Progenitor cell of endocrine pancreas (in vitro differentiated cells): ENCODE measurements at regions not wholly inside any gene's neighbourhood (a gene's known extent, or its start where the extent isn't known, plus 50 kb on each side); places are given as distances from the start of the nearest gene placed in this dataset.

ENCODE experiments used
- DNase-seq: peaks from one replicate; pipeline ENCODE4 v3.0.0; 2021; ENCODE audit warnings: low spot score; ENCODE audit not compliant: unreplicated experiment
- H3K27ac Mint-ChIP-seq: 2 replicates; pipeline ENCODE4 v1.8.0; 2021; ENCODE audit warnings: mild to moderate bottlenecking, moderate library complexity, mixed read lengths
- H3K27me3 Mint-ChIP-seq: 2 replicates; pipeline ENCODE4 v1.8.0; 2021; ENCODE audit warnings: mixed read lengths
- H3K36me3 Mint-ChIP-seq: 2 replicates; pipeline ENCODE4 v1.8.0; 2022; ENCODE audit warnings: mixed read lengths; ENCODE audit not compliant: insufficient read depth
- H3K4me1 Mint-ChIP-seq: 2 replicates; pipeline ENCODE4 v1.8.0; 2021; ENCODE audit warnings: low read depth, mixed read lengths
- H3K4me3 Mint-ChIP-seq: 2 replicates; pipeline ENCODE4 v1.8.0; 2021; ENCODE audit warnings: low read depth, mild to moderate bottlenecking, moderate library complexity, mixed read lengths
- H3K9me3 Mint-ChIP-seq: 2 replicates; pipeline ENCODE4 v1.8.0; 2021; ENCODE audit warnings: low read depth, mixed read lengths
- TF ChIP-seq, protein P1 (sequence below): fragments of 200-600 bp; sonication (generic); IDR thresholded peaks from one replicate; pipeline ENCODE4 v1.5.0; 2021; ENCODE audit warnings: antibody characterized with exemption, mild to moderate bottlenecking; ENCODE audit not compliant: unreplicated experiment

DNA sequence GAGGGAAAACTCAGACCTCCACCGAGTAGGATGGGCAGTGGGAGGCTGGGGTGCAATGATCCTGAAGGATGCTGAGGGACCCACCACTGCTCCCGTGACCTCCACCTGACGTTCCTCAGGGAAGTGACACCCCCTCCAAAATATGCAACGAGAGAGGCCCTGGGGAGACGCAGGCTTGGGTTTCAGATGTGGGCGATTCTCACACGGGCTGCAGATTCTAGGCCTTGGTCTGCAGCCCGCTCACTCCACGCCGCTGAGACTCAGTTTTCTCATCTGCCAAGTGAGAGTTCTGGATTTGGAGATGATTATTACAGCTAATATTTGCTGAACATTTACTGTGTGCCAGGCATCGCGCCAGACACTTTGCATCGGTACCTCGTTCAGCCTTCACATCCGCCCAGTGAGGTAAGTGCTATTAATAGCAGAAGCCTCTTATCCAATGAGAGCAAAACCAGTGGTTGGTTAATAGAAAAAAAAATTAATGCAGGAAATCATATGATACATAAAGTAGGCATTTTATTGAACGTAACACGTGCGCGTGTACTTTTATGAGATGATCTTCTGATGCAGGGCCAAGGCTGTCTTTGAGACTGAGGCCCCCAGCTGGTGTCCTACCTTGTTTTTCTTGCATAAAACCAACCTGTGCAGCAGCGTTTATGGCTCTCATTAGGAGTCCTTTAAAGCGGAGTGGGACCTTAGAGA lies 102.0 kb upstream of the RUNX3 start:
- no peak for DNase-seq
- H3K27me3 Mint-ChIP-seq = peaks cover 12% of the 10 kb centered on the region
- H3K4me1 Mint-ChIP-seq = no peaks in the 10 kb centered on the region
- no peaks in the 10 kb centered on the region for H3K36me3 Mint-ChIP-seq
- H3K4me3 Mint-ChIP-seq = no peak overlapping the region
- TF ChIP-seq, protein P1, sequence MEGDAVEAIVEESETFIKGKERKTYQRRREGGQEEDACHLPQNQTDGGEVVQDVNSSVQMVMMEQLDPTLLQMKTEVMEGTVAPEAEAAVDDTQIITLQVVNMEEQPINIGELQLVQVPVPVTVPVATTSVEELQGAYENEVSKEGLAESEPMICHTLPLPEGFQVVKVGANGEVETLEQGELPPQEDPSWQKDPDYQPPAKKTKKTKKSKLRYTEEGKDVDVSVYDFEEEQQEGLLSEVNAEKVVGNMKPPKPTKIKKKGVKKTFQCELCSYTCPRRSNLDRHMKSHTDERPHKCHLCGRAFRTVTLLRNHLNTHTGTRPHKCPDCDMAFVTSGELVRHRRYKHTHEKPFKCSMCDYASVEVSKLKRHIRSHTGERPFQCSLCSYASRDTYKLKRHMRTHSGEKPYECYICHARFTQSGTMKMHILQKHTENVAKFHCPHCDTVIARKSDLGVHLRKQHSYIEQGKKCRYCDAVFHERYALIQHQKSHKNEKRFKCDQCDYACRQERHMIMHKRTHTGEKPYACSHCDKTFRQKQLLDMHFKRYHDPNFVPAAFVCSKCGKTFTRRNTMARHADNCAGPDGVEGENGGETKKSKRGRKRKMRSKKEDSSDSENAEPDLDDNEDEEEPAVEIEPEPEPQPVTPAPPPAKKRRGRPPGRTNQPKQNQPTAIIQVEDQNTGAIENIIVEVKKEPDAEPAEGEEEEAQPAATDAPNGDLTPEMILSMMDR = no peak
- H3K9me3 Mint-ChIP-seq = no peaks in the 10 kb centered on the region
- no peak overlapping the region for H3K27ac Mint-ChIP-seq

DNA sequence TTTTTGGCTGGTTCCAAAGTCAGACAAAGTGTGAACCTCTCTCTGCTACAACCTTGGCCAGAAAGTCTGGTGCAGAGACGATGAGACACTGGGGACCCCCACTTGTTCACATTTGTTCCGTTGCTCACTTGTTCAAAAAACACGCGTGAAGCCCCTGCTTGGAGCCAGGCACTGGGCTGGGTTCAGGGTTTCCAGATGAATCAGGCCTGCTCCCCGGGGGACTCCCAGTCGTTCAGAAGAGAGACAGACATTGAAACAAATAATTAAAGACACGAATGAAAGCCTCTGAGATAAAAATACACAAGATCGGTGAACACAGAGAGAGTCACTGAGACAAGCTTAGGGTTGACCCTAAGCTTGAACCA lies 101.5 kb upstream of the RUNX3 start:
- no peak overlapping the region for H3K4me3 Mint-ChIP-seq
- TF ChIP-seq, protein P1 = no peak
- H3K27ac Mint-ChIP-seq = no peak overlapping the region
- no peaks in the 10 kb centered on the region for H3K36me3 Mint-ChIP-seq
- no peaks in the 10 kb centered on the region for H3K4me1 Mint-ChIP-seq
- no peaks in the 10 kb centered on the region for H3K9me3 Mint-ChIP-seq
- peaks cover 12% of the 10 kb centered on the region for H3K27me3 Mint-ChIP-seq
- DNase-seq = no peak

DNA sequence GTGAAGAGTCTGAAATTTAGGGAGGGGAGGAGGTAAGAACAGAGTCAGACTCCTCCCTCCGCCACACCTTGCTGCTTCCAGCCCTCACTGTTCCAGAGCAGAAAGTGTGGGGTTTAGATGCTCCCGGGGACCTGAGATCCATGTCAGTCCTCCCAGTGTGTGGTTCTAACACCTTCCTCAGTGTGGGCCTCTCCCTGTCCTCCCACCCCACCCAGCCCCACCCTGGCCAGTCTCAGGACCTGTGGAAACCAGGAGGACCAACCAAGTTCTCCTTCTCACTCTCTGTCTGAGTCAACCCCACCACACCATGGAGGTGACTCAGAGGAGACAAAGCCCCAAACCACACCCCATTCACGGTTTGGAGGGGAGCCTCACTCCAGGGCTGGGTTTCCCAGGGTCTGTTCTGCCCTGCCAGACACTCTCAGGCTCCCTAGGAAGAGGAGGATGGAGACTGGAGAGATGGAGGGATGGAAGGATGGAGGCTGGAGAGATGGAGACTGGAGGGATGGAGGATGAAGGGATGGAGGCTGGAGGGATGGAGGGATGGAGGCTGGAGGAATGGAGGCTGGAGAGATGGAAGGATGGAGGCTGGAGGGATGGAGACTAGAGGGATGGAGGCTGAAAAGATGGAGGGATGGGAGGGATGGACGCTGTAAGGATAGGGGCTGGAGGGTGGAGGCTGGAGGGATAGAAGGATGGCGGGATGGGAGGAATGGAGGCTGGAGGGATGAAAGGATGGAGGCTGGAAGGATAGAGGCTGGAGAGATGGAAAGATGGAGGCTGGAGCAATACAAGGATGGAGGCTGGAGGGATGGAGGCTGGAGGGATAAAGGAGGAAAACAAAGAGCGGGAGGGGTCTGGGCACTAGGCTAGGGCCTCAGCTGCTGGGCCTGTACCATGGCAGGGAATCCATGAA lies 100.9 kb upstream of the RUNX3 start:
- Mint-ChIP-seq H3K27me3 (peaks cover 12% of the 10 kb centered on the region), H3K27ac (no peak overlapping the region), H3K9me3 (no peaks in the 10 kb centered on the region), H3K36me3 (no peaks in the 10 kb centered on the region), H3K4me3 (no peak overlapping the region), H3K4me1 (no peaks in the 10 kb centered on the region)
- DNase-seq = no peak
- TF ChIP-seq, protein P1 = no peak

DNA sequence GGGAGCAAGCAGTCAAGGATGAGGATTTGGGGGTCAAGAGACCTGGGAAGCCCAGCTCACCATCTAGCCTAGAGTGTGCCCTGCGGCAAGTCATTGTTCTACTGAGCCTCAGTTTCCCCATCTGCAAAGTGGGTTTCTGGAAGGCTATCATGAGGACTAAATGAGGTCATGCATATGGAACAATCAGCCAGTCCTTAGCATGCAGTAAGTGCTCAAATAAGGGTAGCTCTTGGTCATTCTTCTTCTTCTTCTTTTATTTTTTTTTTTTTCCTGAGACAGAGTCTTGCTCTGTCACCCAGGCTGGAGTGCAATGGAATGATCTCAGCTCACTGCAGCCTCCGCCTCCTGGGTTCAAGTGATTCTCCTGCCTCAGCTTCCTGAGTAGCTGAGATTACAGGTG lies 99.9 kb upstream of the RUNX3 start:
- no peaks in the 10 kb centered on the region for H3K4me1 Mint-ChIP-seq
- no peak overlapping the region for H3K4me3 Mint-ChIP-seq
- no peaks in the 10 kb centered on the region for H3K36me3 Mint-ChIP-seq

More for the DNA sequence above, 99.9 kb upstream of the RUNX3 start:
- no peak for DNase-seq
- no peaks in the 10 kb centered on the region for H3K9me3 Mint-ChIP-seq
- peaks cover 12% of the 10 kb centered on the region for H3K27me3 Mint-ChIP-seq
- no peak overlapping the region for H3K27ac Mint-ChIP-seq
- TF ChIP-seq, protein P1 = no peak
